ENCODE measurements at regions not wholly inside any gene's neighbourhood (a gene's known extent, or its start where the extent isn't known, plus 50 kb on each side); places are given as distances from the start of the nearest gene placed in this dataset.

GRCh38 chr1:95518310-95518709, 284.3 kb downstream of the RWDD3 start:
- TF ChIP-seq CTCF (IDR thresholded peaks at IDR 0.05) (no peak), POLR2A (IDR thresholded peaks at IDR 0.05) (no peak)
- intact Hi-C loops (cut with DNase I), result no loop called here
- H3K27me3 ChIP-seq, result no peaks in the 10 kb centered on the region
- H3K36me3 ChIP-seq, result no peaks in the 10 kb centered on the region
- 0% methylated on average over 1 of the region's 1 CpG for WGBS, 2 donors
- no peak overlapping the region for H3K27ac ChIP-seq
- no peaks in the 10 kb centered on the region for H3K4me1 ChIP-seq
- DNase-seq, result no peak
- H3K9me3 ChIP-seq, result no peaks in the 10 kb centered on the region
- H3K4me3 ChIP-seq (replicated peaks in 1 of 3), result no peak overlapping the region

- H3K36me3 ChIP-seq, result no peaks in the 10 kb centered on the region
- intact Hi-C loops (cut with DNase I), result no loop called here
- no peak overlapping the region for H3K27ac ChIP-seq
- TF ChIP-seq POLR2A (IDR thresholded peaks at IDR 0.05), result no peak
- no peak for TF ChIP-seq CTCF (IDR thresholded peaks at IDR 0.05)
- no peaks in the 10 kb centered on the region for H3K4me1 ChIP-seq
- 72% methylated on average over 2 of the region's 2 CpGs for WGBS, 2 donors
- no peak for DNase-seq
- H3K27me3 ChIP-seq, result no peaks in the 10 kb centered on the region
- H3K4me3 ChIP-seq (replicated peaks in 1 of 3), result no peak overlapping the region
- no peaks in the 10 kb centered on the region for H3K9me3 ChIP-seq
Observed at GRCh38 chr1:95520390-95520789, 286.4 kb downstream of the RWDD3 start.

- 50 to 58% methylated on average over 1 of the region's 1 CpG for WGBS, 2 donors
- TF ChIP-seq POLR2A (IDR thresholded peaks at IDR 0.05), result no peak
- TF ChIP-seq CTCF (IDR thresholded peaks at IDR 0.05), result no peak
- Histone ChIP-seq H3K9me3 (no peaks in the 10 kb centered on the region), H3K4me1 (no peaks in the 10 kb centered on the region), H3K27ac (no peak overlapping the region), H3K36me3 (no peaks in the 10 kb centered on the region), H3K27me3 (no peaks in the 10 kb centered on the region), H3K4me3 (replicated peaks in 1 of 3) (no peak overlapping the region)
- intact Hi-C loops (cut with DNase I), result no loop called here
- DNase-seq, result no peak
Observed at GRCh38 chr1:95532335-95532734, 298.3 kb downstream of the RWDD3 start.

GRCh38 chr1:95534985-95535384, 301.0 kb downstream of the RWDD3 start:
- H3K4me1 ChIP-seq, result no peaks in the 10 kb centered on the region
- no peak overlapping the region for H3K4me3 ChIP-seq (replicated peaks in 1 of 3)
- H3K27ac ChIP-seq, result no peak overlapping the region
- H3K9me3 ChIP-seq, result no peaks in the 10 kb centered on the region
- TF ChIP-seq CTCF (IDR thresholded peaks at IDR 0.05), result no peak
- TF ChIP-seq POLR2A (IDR thresholded peaks at IDR 0.05), result no peak
- no peaks in the 10 kb centered on the region for H3K27me3 ChIP-seq
- intact Hi-C loops (cut with DNase I), result no loop called here
- DNase-seq, result no peak
- H3K36me3 ChIP-seq, result no peaks in the 10 kb centered on the region
- WGBS, 2 donors, result 32 to 35% methylated on average over 5 of the region's 5 CpGs

GRCh38 chr1:95535614-95536013, 301.6 kb downstream of the RWDD3 start:
- Histone ChIP-seq H3K4me3 (replicated peaks in 1 of 3) (no peak overlapping the region), H3K27me3 (no peaks in the 10 kb centered on the region), H3K27ac (no peak overlapping the region), H3K36me3 (no peaks in the 10 kb centered on the region), H3K9me3 (no peaks in the 10 kb centered on the region), H3K4me1 (no peaks in the 10 kb centered on the region)
- TF ChIP-seq POLR2A (IDR thresholded peaks at IDR 0.05), result no peak
- TF ChIP-seq CTCF (IDR thresholded peaks at IDR 0.05), result no peak
- no peak for DNase-seq
- intact Hi-C loops (cut with DNase I), result no loop called here
- WGBS, 2 donors, result 88 to 92% methylated on average over 4 of the region's 4 CpGs

Measured in thyroid gland (tissue), 4 donors.